HG03469 (cell line): ENCODE measurements at regions not wholly inside any gene's neighbourhood (a gene's known extent, or its start where the extent isn't known, plus 50 kb on each side); places are given as distances from the start of the nearest gene placed in this dataset.
"Not testable (repeated sequence)": the region's sequence is repeated elsewhere in the genome, so short reads cannot be mapped to it uniquely, and the experiment has no call there.

ENCODE experiments used
- ATAC-seq: cut with Tn5 transposase; IDR thresholded peaks from one replicate; pipeline ENCODE4 v1.9.1; 2021; ENCODE audit warnings: mild to moderate bottlenecking, moderate library complexity, moderate number of reproducible peaks; ENCODE audit not compliant: unreplicated experiment

GRCh38 chr12:131587565-131587964 lies 123.3 kb upstream of the SFSWAP start:
- no peak for ATAC-seq

DNA sequence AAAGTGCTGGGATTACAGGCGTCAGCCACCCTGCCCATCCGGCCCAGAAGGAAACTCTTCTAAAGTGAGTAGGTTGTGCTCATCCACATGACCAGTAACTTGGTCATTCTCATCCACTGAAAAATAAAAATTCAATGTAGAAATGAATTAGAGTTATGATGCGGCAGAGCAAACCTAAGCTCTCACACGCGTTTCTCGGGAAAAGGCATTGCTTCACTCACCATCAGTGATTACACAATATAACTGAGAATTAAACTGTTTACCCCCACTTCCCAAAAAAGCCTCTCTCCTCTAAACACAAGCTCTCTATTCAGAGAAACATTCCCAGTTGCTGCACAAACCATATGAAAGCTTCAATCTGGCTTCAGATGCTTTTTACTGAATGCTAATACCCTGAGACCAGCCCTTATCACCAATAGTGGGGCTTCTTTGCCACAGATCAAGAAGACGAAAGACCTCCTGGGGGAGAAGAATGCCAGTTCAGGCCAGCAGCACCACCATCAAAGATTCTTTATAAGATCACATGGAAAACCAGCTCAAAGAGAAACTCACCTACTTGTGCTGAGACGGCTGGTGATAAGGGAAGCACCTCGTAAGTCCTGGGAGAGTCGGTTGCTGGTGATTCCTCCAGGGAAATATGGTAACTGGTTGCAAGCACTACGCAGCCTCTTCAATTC lies 121.5 kb upstream of the SFSWAP start:
- ATAC-seq, result no peak

GRCh38 chr12:131589966-131590365 lies 120.9 kb upstream of the SFSWAP start:
- ATAC-seq, result no peak

- ATAC-seq, result no peak
These were observed 119.8 kb upstream of the SFSWAP start for GRCh38 chr12:131591136-131591535.

GRCh38 chr12:131591714-131592709 lies 118.9 kb upstream of the SFSWAP start:
- no peak for ATAC-seq

DNA sequence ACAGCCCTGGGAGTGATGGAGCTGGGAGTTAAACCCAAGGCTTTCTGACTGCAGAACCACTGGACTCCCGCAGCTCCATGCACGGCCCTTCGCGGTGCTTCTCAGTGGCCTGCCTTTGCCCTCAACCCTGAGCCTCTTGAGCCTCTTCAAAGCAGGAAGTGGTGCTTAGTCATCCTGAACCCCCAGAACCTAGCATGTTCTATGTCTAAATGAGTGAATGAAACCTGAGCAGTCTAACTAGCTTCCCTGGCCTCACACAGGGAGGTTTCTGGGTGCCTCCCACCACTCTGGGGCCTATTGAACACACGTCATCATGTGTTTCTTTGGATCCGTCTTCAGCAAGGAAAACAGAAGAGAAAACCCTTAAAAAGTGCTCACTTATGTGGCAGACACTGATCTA lies 117.9 kb upstream of the SFSWAP start:
- peak; percentile 95 for ATAC-seq

- ATAC-seq, result no peak
These were observed 117.5 kb upstream of the SFSWAP start for GRCh38 chr12:131593406-131593805.

DNA sequence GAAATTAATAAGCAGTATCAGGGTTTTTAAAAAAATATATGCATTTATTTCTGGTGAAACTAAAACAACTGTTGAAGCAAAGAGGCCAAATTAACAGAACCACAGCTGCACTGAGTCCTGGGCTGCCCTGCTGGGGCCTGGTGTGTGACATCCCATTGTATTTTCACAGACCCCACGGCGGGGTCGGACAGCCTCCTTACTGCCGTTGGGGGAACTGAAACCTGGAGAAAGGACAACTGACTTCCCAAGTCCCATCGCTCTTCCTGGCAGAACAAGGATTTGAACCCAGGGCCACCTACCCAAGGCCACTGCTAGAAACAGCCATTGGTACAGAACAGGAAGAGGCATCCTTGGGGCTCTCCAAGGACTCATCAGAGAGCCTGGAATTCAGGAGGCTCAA lies 114.8 kb upstream of the SFSWAP start:
- ATAC-seq, result no peak

DNA sequence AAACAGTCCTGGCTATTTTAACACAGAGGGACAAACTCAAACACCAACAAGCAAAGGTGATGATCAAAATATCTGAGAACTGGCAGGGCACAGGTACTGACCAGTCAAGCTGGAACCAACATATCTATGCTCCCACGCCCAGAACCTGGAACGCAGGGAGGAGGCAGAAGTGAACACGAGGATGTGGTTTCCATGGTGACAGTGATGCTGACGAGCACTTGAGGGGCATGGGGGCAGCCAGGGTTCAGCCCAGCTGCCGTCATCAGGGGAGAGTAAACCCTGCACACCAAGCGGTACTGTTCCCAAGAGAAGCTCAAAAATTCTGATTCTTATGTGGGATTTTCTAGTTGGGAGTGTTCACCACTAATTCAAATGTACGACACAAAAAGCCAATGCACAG lies 113.6 kb upstream of the SFSWAP start:
- no peak for ATAC-seq

DNA sequence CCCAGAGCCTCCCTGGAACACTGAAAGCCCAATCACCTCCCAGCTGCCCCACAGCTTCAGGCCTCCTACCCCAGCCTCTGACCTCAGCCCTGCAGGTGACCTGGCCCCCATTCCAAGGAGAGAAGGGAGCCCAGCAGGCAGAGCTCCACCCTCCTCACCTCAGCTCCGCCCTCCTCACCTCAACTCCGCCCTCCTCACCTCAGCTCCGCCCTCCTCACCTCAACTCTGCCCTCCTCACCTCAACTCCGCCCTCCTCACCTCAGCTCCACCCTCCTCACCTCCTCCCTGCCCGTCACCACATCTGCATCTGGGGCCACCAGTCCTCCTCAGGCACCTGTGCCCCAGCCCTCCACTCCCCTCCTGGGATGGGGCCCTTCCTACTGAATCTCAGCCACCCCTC lies 112.2 kb upstream of the SFSWAP start:
- ATAC-seq, result no peak

GRCh38 chr12:131599190-131600159 lies 111.4 kb upstream of the SFSWAP start:
- no peak for ATAC-seq

- no peak for ATAC-seq
These were observed 110.7 kb upstream of the SFSWAP start for GRCh38 chr12:131600160-131600532.

GRCh38 chr12:131601499-131601898 lies 109.4 kb upstream of the SFSWAP start:
- ATAC-seq, result not testable (repeated sequence)

GRCh38 chr12:131603106-131603938 lies 107.6 kb upstream of the SFSWAP start:
- ATAC-seq, result no peak

DNA sequence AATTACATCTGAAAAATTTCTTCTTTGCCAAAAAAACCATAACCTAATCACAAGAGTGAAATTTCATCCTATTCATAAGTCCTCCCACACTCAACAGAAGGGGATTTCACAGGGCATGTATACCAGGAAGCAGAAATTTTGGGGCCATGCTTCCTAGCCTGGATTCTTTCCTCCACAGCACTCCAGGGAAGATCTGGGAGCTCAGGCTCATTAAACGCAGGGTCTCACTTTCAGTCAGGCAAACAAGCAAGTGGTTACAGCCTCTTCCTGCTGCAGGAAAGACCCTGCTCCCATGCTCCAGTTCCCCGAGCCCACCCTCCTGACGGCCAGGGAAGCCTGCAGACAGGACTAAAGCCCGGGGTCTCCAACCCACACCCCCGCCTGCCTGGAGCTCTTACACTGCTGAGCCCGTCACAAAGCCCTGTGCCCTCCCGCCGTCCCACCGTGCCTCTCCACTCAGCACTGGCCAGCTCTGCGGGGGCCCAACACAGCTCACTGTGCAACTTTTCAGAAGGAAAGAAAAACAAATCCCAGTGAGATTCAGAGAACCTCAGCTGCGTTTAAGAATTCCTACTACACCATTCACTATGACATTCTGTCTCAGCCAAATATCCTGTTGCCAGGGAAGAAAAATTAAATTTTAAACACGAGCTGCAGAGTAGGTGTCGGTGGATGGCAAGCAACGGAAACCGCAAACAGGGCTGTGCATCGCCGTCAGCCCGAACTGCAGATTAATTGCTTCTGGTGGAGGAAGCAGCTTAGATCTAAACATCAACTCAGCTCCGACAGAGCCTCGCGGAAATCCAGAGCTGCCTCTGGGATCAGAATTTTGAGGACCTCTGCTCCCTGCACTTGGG lies 106.7 kb upstream of the SFSWAP start:
- ATAC-seq, result no peak

GRCh38 chr12:131604859-131605258 lies 106.0 kb upstream of the SFSWAP start:
- ATAC-seq, result no peak

- no peak for ATAC-seq
These were observed 105.5 kb upstream of the SFSWAP start for GRCh38 chr12:131605304-131605829.

- ATAC-seq, result no peak
These were observed 104.5 kb upstream of the SFSWAP start for GRCh38 chr12:131606218-131606901.
